CD4-positive, alpha-beta T cell treated with Interleukin-1 beta for 1 hour (primary cell): ENCODE measurements at regions not wholly inside any gene's neighbourhood (a gene's known extent, or its start where the extent isn't known, plus 50 kb on each side); places are given as distances from the start of the nearest gene placed in this dataset.

Source experiments
- DNase-seq, 2 donors: peaks; one replicate each; pipeline ENCODE4 v3.0.0-alpha.2; 2020 to 2022

- DNase-seq: no peak
Measured at GRCh38 chr1:115577513-115577912, 64.3 kb upstream of the VANGL1 start.

- no peak for DNase-seq
Measured at GRCh38 chr1:115575661-115576060, 66.1 kb upstream of the VANGL1 start.

- DNase-seq: no peak
Measured at GRCh38 chr1:115572710-115573109, 69.1 kb upstream of the VANGL1 start.

GRCh38 chr1:115567431-115567830 lies 74.3 kb upstream of the VANGL1 start:
- DNase-seq: no peak

GRCh38 chr1:115565791-115566190 lies 76.0 kb upstream of the VANGL1 start:
- no peak for DNase-seq

- no peak for DNase-seq
Measured at GRCh38 chr1:115565353-115565752, 76.4 kb upstream of the VANGL1 start.

GRCh38 chr1:115564201-115564600 lies 77.6 kb upstream of the VANGL1 start:
- DNase-seq: no peak

GRCh38 chr1:115560027-115560426 lies 81.7 kb upstream of the VANGL1 start:
- DNase-seq: no peak

GRCh38 chr1:115558275-115558674 lies 83.5 kb upstream of the VANGL1 start:
- no peak for DNase-seq

- no peak for DNase-seq
Measured at GRCh38 chr1:115557715-115558114, 84.1 kb upstream of the VANGL1 start.

- DNase-seq: no peak
Measured at GRCh38 chr1:115556236-115556635, 85.5 kb upstream of the VANGL1 start.

GRCh38 chr1:115555446-115555845 lies 86.3 kb upstream of the VANGL1 start:
- DNase-seq: no peak

- no peak for DNase-seq
Measured at GRCh38 chr1:115547696-115548095, 94.1 kb upstream of the VANGL1 start.

GRCh38 chr1:115546846-115547245 lies 94.9 kb upstream of the VANGL1 start:
- DNase-seq: no peak

- no peak for DNase-seq
Measured at GRCh38 chr1:115545791-115546733, 95.7 kb upstream of the VANGL1 start.

GRCh38 chr1:115545096-115545720 lies 96.6 kb upstream of the VANGL1 start:
- no peak for DNase-seq

GRCh38 chr1:115544131-115544530 lies 97.6 kb upstream of the VANGL1 start:
- DNase-seq: no peak

- DNase-seq: no peak
Measured at GRCh38 chr1:115543247-115543646, 98.5 kb upstream of the VANGL1 start.

- no peak for DNase-seq
Measured at GRCh38 chr1:115539736-115540135, 102.0 kb upstream of the VANGL1 start.

GRCh38 chr1:115539061-115539460 lies 102.7 kb upstream of the VANGL1 start:
- no peak for DNase-seq

- no peak for DNase-seq
Measured at GRCh38 chr1:115538579-115538978, 103.2 kb upstream of the VANGL1 start.

GRCh38 chr1:115537415-115537814 lies 104.4 kb upstream of the VANGL1 start:
- no peak for DNase-seq

- no peak for DNase-seq
Measured at GRCh38 chr1:115536279-115536816, 105.4 kb upstream of the VANGL1 start.

- DNase-seq: no peak
Measured at GRCh38 chr1:115534106-115534505, 107.7 kb upstream of the VANGL1 start.
